Neuronal stem cell (in vitro differentiated cells): ENCODE measurements at regions not wholly inside any gene's neighbourhood (a gene's known extent, or its start where the extent isn't known, plus 50 kb on each side); places are given as distances from the start of the nearest gene placed in this dataset.

Experiments used
- DNase-seq: peaks from one replicate; pipeline ENCODE4 v3.0.0-alpha.2; 2013; ENCODE audit warnings: low spot score
- H2AFZ ChIP-seq: one replicate; pipeline ENCODE4 v1.6.1; 2013; ENCODE audit warnings: mild to moderate bottlenecking, low read length, inconsistent platforms
- H2AK5ac ChIP-seq: 2 replicates; pipeline ENCODE4 v1.6.1; 2013; ENCODE audit warnings: low read depth, mild to moderate bottlenecking, inconsistent platforms, low read length, moderate library complexity, mixed read lengths
- H2BK120ac ChIP-seq: 2 replicates; pipeline ENCODE4 v1.6.1; 2013; ENCODE audit warnings: low read depth, mild to moderate bottlenecking, inconsistent platforms, low read length, moderate library complexity, mixed read lengths
- H2BK12ac ChIP-seq: one replicate; pipeline ENCODE4 v1.6.1; 2013; ENCODE audit warnings: low read length, inconsistent platforms
- H2BK15ac ChIP-seq: 2 replicates; pipeline ENCODE4 v1.6.1; 2013; ENCODE audit warnings: mild to moderate bottlenecking, low read length, inconsistent platforms, mixed read lengths
- H2BK5ac ChIP-seq: one replicate; pipeline ENCODE4 v1.6.1; 2013; ENCODE audit warnings: inconsistent platforms, mild to moderate bottlenecking, low read length, moderate library complexity
- H3K14ac ChIP-seq: one replicate; pipeline ENCODE4 v1.6.1; 2013; ENCODE audit warnings: low read length, inconsistent platforms
- H3K18ac ChIP-seq: 2 replicates; pipeline ENCODE4 v1.6.1; 2013; ENCODE audit warnings: low read length, inconsistent platforms
- H3K23ac ChIP-seq: 2 replicates; pipeline ENCODE4 v1.6.1; 2013; ENCODE audit warnings: low read depth, mild to moderate bottlenecking, mixed read lengths, low read length, inconsistent platforms; ENCODE audit not compliant: poor library complexity
- H3K27ac ChIP-seq: replicated peaks from 3 replicates; pipeline ENCODE4 v1.5.1; 2013; ENCODE audit warnings: low read length, inconsistent platforms
- H3K27me3 ChIP-seq, 3 experiments: 2 replicates each; pipeline ENCODE4 v1.6.1; 2013; ENCODE audit warnings: low read length in 3 of 3, mild to moderate bottlenecking in 2 of 3, inconsistent platforms in 1 of 3, low read depth in 1 of 3, mixed read lengths in 1 of 3, moderate library complexity in 1 of 3; ENCODE audit not compliant: control insufficient read depth in 3 of 3, insufficient read depth in 3 of 3
- H3K36me3 ChIP-seq, 2 donors: replicated peaks in 1 of 2; 2 replicates each; pipeline ENCODE4 v1.6.1; 2013; ENCODE audit warnings: low read length in 2 of 2; ENCODE audit not compliant: control insufficient read depth in 2 of 2, insufficient read depth in 2 of 2
- H3K4ac ChIP-seq: 2 replicates; pipeline ENCODE4 v1.6.1; 2013; ENCODE audit warnings: inconsistent platforms, mild to moderate bottlenecking, low read length, moderate library complexity
- H3K4me1 ChIP-seq, 2 donors: 1 replicate in 1 of 2; 2 replicates in 1 of 2; pipeline ENCODE4 v1.6.1; 2013; ENCODE audit warnings: low read length in 2 of 2, low read depth in 1 of 2; ENCODE audit not compliant: control insufficient read depth in 2 of 2, insufficient read depth in 1 of 2
- H3K4me2 ChIP-seq: one replicate; pipeline ENCODE4 v1.6.1; 2013; ENCODE audit warnings: mild to moderate bottlenecking, low read length, inconsistent platforms; ENCODE audit not compliant: insufficient read depth, poor library complexity, severe bottlenecking
- H3K4me3 ChIP-seq, 2 donors: 2 replicates each; pipeline ENCODE4 v1.5.1; 2013; ENCODE audit warnings: low read length in 2 of 2, mild to moderate bottlenecking in 2 of 2, inconsistent platforms in 1 of 2, moderate library complexity in 1 of 2
- H3K79me1 ChIP-seq: one replicate; pipeline ENCODE4 v1.6.1; 2013; ENCODE audit warnings: low read depth, mild to moderate bottlenecking, inconsistent platforms, low read length, moderate library complexity
- H3K9ac ChIP-seq: one replicate; pipeline ENCODE4 v1.6.1; 2013; ENCODE audit warnings: mild to moderate bottlenecking, low read depth, low read length, inconsistent platforms; ENCODE audit not compliant: poor library complexity
- H3K9me3 ChIP-seq, 2 donors: replicated peaks in 1 of 2; 2 replicates each; pipeline versions ENCODE3 to v1.6.1; 2013; ENCODE audit warnings: low read length in 2 of 2, mild to moderate bottlenecking in 2 of 2, inconsistent platforms in 1 of 2, low read depth in 1 of 2, mixed read lengths in 1 of 2, moderate library complexity in 1 of 2; ENCODE audit not compliant: control insufficient read depth in 2 of 2, insufficient read depth in 1 of 2
- H4K8ac ChIP-seq: one replicate; pipeline ENCODE4 v1.6.1; 2013; ENCODE audit warnings: low read depth, mild to moderate bottlenecking, inconsistent platforms, low read length, moderate library complexity
- H4K91ac ChIP-seq: one replicate; pipeline ENCODE4 v1.6.1; 2013; ENCODE audit warnings: low read length, low read depth, mild to moderate bottlenecking, inconsistent platforms; ENCODE audit not compliant: poor library complexity
- WGBS, 2 donors: extraction: QIAGEN DNeasy Blood & Tissue Kit; methylation state at CpG; one replicate each; pipeline ENCODE4 v1.1.7; 2013; ENCODE audit warnings: missing lambda C conversion rate in 2 of 2, mixed read lengths in 1 of 2; ENCODE audit not compliant: insufficient read length in 2 of 2, insufficient replicate concordance in 1 of 2; ENCODE audit errors: extremely low coverage in 2 of 2; 5-methylcytosine and 5-hydroxymethylcytosine counted together

GRCh38 chr13:91058919-91059318 is 288.6 kb upstream of the MIR17HG start:
- Histone ChIP-seq H3K9ac (no peak overlapping the region), H2AK5ac (no peak overlapping the region), H3K4me1 (no peaks in the 10 kb centered on the region), H3K9me3 (peaks cover 3 to 5% of the 10 kb centered on the region in 2 donors), H3K79me1 (no peaks in the 10 kb centered on the region), H3K4me3 (no peak overlapping the region), H2BK12ac (no peak overlapping the region), H3K36me3 (no peaks in the 10 kb centered on the region), H3K27ac (no peak overlapping the region), H2BK120ac (no peak overlapping the region), H4K91ac (no peak overlapping the region), H2BK15ac (no peak overlapping the region), H2BK5ac (no peak overlapping the region), H4K8ac (no peak overlapping the region), H3K18ac (no peak overlapping the region), H3K27me3 (no peaks in the 10 kb centered on the region), H3K4me2 (no peak overlapping the region), H3K4ac (no peak overlapping the region), H3K14ac (no peak overlapping the region), H2AFZ (no peak overlapping the region), H3K23ac (no peak overlapping the region)
- no peak for DNase-seq

- H3K4ac ChIP-seq: no peak overlapping the region
- H3K4me2 ChIP-seq: no peak overlapping the region
- no peak overlapping the region for H2BK12ac ChIP-seq
- H3K23ac ChIP-seq: no peak overlapping the region
- no peak for DNase-seq
- no peak overlapping the region for H3K4me3 ChIP-seq
- no peak overlapping the region for H4K91ac ChIP-seq
- H3K27me3 ChIP-seq: no peaks in the 10 kb centered on the region
- peaks cover 0 to 2% of the 10 kb centered on the region in 2 donors for H3K9me3 ChIP-seq
- no peak overlapping the region for H2BK5ac ChIP-seq
- H3K79me1 ChIP-seq: no peaks in the 10 kb centered on the region
- H2BK15ac ChIP-seq: no peak overlapping the region
- H4K8ac ChIP-seq: no peak overlapping the region
- no peak overlapping the region for H2BK120ac ChIP-seq
- no peaks in the 10 kb centered on the region for H3K4me1 ChIP-seq
- H3K27ac ChIP-seq: no peak overlapping the region
- no peaks in the 10 kb centered on the region for H3K36me3 ChIP-seq
- H3K14ac ChIP-seq: no peak overlapping the region
- WGBS, 2 donors: no CpG with 5 or more reads among the region's 4 CpGs
- no peak overlapping the region for H3K9ac ChIP-seq
- H2AFZ ChIP-seq: no peak overlapping the region
- no peak overlapping the region for H2AK5ac ChIP-seq
- H3K18ac ChIP-seq: no peak overlapping the region
Observed at GRCh38 chr13:91066745-91067144, 280.7 kb upstream of the MIR17HG start.

GRCh38 chr13:91072486-91072885 is 275.0 kb upstream of the MIR17HG start:
- Histone ChIP-seq H2BK120ac (no peak overlapping the region), H4K8ac (no peak overlapping the region), H3K4me2 (no peak overlapping the region), H2BK12ac (no peak overlapping the region), H3K4me3 (no peak overlapping the region), H3K27me3 (no peaks in the 10 kb centered on the region), H3K27ac (no peak overlapping the region), H3K9ac (no peak overlapping the region), H3K79me1 (no peaks in the 10 kb centered on the region), H2AFZ (no peak overlapping the region), H3K9me3 (peaks cover 0 to 2% of the 10 kb centered on the region in 2 donors), H3K18ac (no peak overlapping the region), H2BK5ac (no peak overlapping the region), H2BK15ac (no peak overlapping the region), H3K23ac (no peak overlapping the region), H3K4me1 (no peaks in the 10 kb centered on the region), H2AK5ac (no peak overlapping the region), H3K36me3 (no peaks in the 10 kb centered on the region), H3K4ac (no peak overlapping the region), H4K91ac (no peak overlapping the region), H3K14ac (no peak overlapping the region)
- no CpG with 5 or more reads among the region's 2 CpGs for WGBS, 2 donors
- DNase-seq: no peak

GRCh38 chr13:91074091-91074490 is 273.4 kb upstream of the MIR17HG start:
- Histone ChIP-seq H3K23ac (no peak overlapping the region), H2AFZ (no peak overlapping the region), H2BK5ac (no peak overlapping the region), H2BK120ac (no peak overlapping the region), H2BK12ac (no peak overlapping the region), H3K79me1 (no peaks in the 10 kb centered on the region), H3K9me3 (no peaks in the 10 kb centered on the region), H3K4me2 (no peak overlapping the region), H3K27me3 (no peaks in the 10 kb centered on the region), H3K18ac (no peak overlapping the region), H3K14ac (no peak overlapping the region), H3K27ac (no peak overlapping the region), H3K4me1 (no peaks in the 10 kb centered on the region), H2AK5ac (no peak overlapping the region), H3K4ac (no peak overlapping the region), H2BK15ac (no peak overlapping the region), H4K91ac (no peak overlapping the region), H3K9ac (no peak overlapping the region), H3K36me3 (no peaks in the 10 kb centered on the region), H3K4me3 (no peak overlapping the region), H4K8ac (no peak overlapping the region)
- no CpG with 5 or more reads among the region's 2 CpGs for WGBS, 2 donors
- no peak for DNase-seq
